ENCODE measurements at regions not wholly inside any gene's neighbourhood (a gene's known extent, or its start where the extent isn't known, plus 50 kb on each side); places are given as distances from the start of the nearest gene placed in this dataset.
"Not testable (repeated sequence)": the region's sequence is repeated elsewhere in the genome, so short reads cannot be mapped to it uniquely, and the experiment has no call there.

DNA sequence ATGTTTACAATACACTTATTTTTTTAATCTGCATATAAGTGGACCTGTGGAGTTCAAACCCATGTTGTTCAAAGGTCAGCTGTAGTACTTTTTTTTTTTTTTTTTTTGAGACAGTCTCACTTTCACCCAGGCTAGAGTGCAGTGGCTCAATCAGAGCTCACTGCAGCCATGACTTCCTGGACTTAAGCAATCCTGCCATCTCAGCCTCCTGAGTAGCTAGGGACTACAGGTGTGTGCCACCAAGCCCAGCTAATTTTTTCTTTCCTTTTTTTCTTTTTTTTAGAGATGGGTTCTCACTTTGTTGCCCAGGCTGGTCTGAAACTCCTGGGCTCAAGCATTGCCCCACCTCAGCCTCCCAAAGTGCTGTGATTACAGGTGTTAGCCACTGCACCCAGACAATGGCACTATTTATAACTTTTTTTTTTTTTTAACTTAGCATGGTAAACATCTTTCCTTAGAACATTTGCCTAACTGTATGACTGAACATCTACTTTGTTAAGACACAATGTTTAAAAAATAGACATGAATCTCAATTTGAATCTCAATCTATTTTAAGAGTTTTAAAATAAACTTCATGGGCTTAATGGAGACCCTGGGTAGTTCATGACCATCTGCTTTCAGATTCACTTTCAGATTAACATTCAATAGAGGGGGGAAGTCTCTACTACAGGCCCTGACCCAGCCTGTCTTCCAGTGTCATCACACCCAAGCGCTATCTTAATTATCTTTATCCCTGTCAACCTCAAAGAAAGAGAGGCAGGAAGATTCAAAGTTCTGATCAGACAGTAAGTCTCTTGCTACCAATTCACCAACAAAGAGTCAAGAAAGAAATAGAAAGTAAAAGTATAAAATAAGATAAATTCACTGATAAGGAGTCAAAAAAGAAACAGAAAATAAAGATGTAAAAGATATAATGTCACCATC is 97.7 kb upstream of the DOCK9 start:
- DNase-seq (ENCODE audit: low read depth): no peak

DNA sequence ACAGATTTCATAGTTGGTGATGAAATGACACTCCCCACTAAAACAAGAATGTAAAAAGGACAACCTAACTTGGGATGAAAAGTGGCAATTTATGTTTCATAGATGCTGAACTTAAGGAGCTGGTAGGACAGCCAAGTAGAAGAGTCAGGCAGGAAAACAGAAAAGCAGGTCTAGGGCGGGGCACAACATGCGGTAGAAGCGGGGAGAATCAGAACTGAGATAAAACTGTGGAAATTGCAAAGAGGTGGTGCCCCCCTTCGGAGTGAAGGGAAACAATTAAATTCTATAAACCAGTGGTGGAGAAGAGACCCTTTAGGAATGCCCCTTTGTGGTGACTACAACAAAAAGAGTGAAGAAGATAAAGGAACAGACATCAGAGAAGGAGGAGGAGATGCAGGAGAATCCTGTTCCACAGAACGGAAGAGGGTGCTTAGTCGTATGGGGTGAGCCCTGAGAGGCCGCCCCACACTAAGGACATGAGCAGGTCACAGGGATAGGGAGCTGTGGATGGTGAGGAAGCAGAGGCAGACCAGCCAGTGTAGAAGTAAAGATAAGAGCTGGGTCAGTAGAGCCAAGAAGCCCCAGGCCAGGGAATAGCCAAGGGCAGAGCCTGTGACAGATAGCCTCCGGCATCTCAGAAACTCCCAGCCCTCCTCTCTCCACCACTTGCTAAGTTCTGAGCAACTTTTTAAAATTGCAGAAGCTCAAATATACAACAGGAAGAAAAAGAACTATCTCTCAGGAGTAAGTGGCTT is 100.3 kb upstream of the DOCK9 start:
- no peak for DNase-seq (ENCODE audit: low read depth)

DNA sequence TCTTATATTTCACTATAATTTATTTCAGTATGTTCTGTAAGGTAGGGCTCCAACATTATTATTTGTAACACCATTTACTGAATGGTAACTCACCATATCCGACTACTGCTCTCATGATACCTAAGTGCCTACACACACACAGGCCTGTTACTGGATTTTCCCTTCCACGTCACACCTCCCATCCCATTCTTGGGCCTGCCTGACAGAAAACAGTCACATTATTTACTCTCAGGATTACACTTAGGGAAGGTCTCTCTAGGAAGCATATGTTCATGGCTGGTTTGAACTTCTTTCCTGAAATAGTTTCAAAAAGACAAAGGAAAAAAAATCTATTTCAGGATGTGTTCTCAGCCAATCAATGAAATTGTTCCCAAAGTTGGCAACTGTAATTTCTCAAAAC is 102.3 kb upstream of the DOCK9 start:
- no peak for DNase-seq (ENCODE audit: low read depth)

DNA sequence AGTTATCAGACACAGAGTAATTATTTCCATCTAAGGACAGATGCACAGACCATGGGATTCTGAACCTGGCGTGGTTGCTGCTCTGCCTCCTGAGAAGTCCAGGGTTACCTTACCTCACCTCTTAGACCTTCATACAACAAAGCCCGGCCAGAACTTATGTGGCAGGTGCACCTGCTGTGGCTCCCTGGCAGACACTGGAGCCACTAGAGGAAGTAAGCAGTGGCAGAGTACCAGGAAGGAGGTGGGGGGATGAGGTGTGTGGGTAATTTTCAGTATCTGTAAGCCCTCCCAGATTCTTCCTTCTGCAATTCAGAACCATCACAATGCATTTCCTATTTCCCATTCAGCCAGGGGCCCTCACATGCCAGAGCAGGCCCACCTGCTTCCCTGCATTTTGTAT is 106.1 kb upstream of the DOCK9 start:
- DNase-seq (ENCODE audit: low read depth): no peak

GRCh38 chr13:99085139-99085807 is 107.4 kb upstream of the DOCK9 start:
- DNase-seq (ENCODE audit: low read depth): no peak

- DNase-seq (ENCODE audit: low read depth): no peak
Measured at GRCh38 chr13:99085808-99086266, 108.0 kb upstream of the DOCK9 start.

GRCh38 chr13:99086267-99087097 is 108.6 kb upstream of the DOCK9 start:
- DNase-seq (ENCODE audit: low read depth): no peak

DNA sequence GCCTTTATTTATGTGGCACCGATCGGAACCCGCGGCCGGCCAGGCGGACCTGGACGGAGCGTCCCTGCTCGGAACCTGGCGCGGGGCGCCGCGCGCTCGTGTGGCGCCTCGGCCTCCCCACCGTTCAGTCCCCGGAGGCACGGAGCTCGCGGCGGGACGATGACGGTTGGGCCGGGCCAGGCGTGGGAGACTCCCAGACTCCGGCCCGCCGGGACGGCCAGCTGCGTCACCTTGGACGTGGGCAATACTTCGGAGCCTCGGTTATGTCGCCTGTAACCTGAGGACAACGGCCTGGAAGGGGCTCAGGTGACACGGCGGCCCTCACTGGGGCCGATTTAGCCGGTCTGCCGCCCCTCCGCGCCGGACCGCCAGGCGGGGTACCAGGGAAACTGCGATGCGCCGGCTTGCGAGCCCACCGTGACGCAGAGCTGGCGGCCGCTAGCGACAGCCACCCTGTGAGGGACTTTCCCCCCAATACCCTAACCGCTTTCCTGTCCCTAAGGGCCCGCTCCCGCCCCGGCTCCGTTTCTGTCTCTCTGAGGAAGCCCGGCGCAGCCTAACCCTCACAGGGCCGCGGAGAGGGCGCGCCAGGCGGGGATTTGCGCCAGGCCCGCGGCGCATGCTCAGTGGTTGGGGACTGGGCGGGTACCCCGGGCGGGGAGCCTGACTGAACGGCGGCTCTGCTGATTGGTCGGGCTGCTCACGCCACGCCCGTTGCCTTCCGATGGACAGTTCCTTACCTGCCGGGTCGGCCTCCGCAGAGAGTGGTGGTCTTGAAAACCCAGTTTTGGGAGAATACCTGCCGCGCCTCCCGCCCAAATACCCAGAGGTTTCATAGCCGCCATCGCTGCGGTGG is 109.5 kb upstream of the DOCK9 start:
- no peak for DNase-seq (ENCODE audit: low read depth)

- no peak for DNase-seq (ENCODE audit: low read depth)
Measured at GRCh38 chr13:99087954-99088491, 110.2 kb upstream of the DOCK9 start.

GRCh38 chr13:99093997-99094396 is 106.7 kb upstream of the UBAC2 start:
- DNase-seq (ENCODE audit: low read depth): no peak

- DNase-seq (ENCODE audit: low read depth): not testable (repeated sequence)
Measured at GRCh38 chr13:99101831-99102230, 98.8 kb upstream of the UBAC2 start.

DNA sequence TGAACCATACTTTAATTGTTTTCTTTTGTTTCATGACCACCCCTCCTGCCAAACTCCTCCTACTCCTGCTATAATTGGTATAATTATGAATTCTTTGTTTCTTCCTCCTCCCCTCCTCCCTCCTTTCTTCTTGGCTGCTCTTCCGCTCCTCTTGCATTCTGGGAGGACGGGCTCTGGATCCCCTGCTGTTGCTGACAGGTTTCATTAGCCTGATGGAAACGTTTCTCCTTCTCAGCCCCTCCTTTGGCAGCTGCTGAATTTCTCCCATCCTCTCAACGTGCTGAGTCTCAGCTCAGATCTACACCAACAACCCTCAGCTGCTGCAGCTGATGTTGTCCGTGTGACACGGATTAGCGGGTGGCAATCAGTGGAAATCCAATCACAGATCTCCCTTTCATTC is 97.1 kb upstream of the UBAC2 start:
- DNase-seq (ENCODE audit: low read depth): no peak

DNA sequence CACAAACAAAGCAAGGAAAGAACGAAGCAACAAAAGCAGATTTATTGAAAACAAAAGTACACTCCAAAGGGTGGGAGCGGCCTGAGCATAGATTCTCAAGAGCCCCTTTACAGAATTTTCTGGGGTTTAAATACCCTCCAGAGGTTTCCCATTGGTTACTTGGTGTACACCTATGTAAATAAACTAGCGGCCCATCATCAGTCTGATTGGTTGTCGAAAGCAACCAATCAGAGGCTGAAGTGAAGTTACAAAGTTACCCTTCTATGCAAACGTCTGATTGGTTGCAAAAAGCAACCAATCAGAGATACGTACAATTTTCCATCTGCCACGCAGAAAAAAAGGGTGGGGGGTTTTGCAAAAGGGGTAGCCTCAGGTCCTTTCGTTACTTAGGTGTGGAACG is 96.3 kb upstream of the UBAC2 start:
- no peak for DNase-seq (ENCODE audit: low read depth)

DNA sequence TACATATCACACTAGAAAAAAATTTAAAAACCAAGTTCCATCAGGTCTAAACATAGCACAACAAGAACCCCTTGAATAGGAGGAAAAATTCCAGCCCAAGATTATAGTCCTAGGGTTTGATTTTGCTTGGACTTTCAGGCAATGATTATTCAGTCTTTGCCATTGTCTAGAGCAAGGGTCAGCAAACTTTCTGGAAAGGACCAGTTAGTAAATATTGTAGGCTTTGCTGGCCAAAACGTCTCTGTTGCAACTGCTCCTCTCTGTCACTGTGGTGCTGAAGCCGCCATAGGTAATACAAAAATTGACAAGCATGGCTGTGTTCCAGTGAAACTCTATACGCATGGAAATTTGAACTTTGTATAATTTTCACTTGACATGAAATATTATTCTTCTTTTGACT is 95.5 kb upstream of the UBAC2 start:
- no peak for DNase-seq (ENCODE audit: low read depth)

- no peak for DNase-seq (ENCODE audit: low read depth)
Measured at GRCh38 chr13:99113351-99113750, 87.3 kb upstream of the UBAC2 start.

- DNase-seq (ENCODE audit: low read depth): no peak
Measured at GRCh38 chr13:99118179-99118578, 82.5 kb upstream of the UBAC2 start.

DNA sequence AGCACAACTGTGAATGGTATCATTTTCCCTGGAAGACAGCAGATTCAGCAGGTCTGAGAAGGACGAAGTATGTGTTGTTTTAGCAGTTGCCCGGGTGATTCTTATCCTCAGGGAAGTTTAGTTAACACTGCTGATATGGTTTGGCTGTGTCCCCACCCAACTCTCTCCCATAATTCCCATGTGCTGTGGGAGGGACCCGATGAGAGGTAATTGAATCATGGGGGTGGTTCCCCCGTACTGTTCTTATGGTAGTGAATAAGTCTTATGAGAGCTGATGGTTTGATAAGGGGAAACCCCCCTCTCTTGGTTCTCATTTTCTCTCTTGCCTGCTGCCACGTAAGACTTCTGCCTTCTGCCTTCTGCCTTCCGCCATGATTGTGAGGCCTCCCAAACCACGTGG is 81.0 kb upstream of the UBAC2 start:
- no peak for DNase-seq (ENCODE audit: low read depth)

GRCh38 chr13:99120751-99121150 is 79.9 kb upstream of the UBAC2 start:
- DNase-seq (ENCODE audit: low read depth): no peak

DNA sequence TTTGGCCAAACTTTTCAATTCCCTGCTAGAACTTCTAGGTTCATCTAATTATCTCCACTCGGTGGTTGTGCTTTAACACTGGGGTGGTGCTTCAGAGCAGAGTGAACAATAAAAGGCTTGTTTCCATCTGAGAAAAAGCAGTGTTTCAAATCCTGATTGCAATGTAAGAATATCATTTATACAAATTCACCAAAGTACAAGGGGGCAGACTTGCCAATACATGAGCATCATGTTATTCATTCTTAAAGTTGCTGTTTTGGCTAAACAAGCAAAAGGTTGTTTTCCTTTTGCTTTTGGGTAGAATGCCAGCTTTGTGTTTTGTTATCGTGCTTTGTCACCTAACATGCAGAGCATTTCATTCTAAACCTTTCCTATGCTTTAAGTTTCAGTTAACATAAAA is 78.5 kb upstream of the UBAC2 start:
- DNase-seq (ENCODE audit: low read depth): no peak
